Peyer's patch (tissue), 4 donors: ENCODE measurements at regions not wholly inside any gene's neighbourhood (a gene's known extent, or its start where the extent isn't known, plus 50 kb on each side); places are given as distances from the start of the nearest gene placed in this dataset.

ENCODE experiments used
- DNase-seq, 3 donors: peaks; one replicate each; pipeline ENCODE4 v3.0.0-alpha.2; 2017 to 2019
- H3K27ac ChIP-seq, 4 donors: fragments of 200-600 bp; sonication (generic); one replicate each; pipeline ENCODE4 v1.5.1; 2016 to 2019
- H3K27me3 ChIP-seq, 2 donors: fragments of 200-600 bp; sonication (generic); one replicate each; pipeline ENCODE4 v1.5.1; 2019
- H3K36me3 ChIP-seq, 3 donors: fragments of 200-600 bp; sonication (generic); one replicate each; pipeline ENCODE4 v1.5.1; 2016 to 2019
- H3K4me1 ChIP-seq, 4 donors: fragments of 200-600 bp; sonication (generic); one replicate each; pipeline ENCODE4 v1.5.1; 2016 to 2019
- H3K4me3 ChIP-seq, 4 donors: fragments of 200-600 bp; sonication (generic); 1 replicate in 3 of 4; 2 replicates in 1 of 4; pipeline ENCODE4 v1.5.1; 2016 to 2019; ENCODE audit warnings: mild to moderate bottlenecking in 1 of 4
- H3K9me3 ChIP-seq, 4 donors: fragments of 200-600 bp; sonication (generic); one replicate each; pipeline ENCODE4 v1.5.1; 2016 to 2019; ENCODE audit warnings: mild to moderate bottlenecking in 1 of 4
- CTCF ChIP-seq, 6 experiments: fragments of 450-650 bp in 4 of 6; fragments of 200-600 bp in 2 of 6; sonication (generic) in 1 of 6; IDR thresholded peaks; one replicate each; pipeline ENCODE4 v1.5.1; 2017 to 2019; ENCODE audit warnings: antibody characterized with exemption in 6 of 6, mild to moderate bottlenecking in 3 of 6, moderate library complexity in 1 of 6
- POLR2A ChIP-seq, 2 donors: fragments of 450-650 bp; IDR thresholded peaks; one replicate each; pipeline ENCODE4 v1.5.1; 2017; ENCODE audit warnings: antibody characterized with exemption in 2 of 2, mild to moderate bottlenecking in 2 of 2, moderate library complexity in 2 of 2

DNA sequence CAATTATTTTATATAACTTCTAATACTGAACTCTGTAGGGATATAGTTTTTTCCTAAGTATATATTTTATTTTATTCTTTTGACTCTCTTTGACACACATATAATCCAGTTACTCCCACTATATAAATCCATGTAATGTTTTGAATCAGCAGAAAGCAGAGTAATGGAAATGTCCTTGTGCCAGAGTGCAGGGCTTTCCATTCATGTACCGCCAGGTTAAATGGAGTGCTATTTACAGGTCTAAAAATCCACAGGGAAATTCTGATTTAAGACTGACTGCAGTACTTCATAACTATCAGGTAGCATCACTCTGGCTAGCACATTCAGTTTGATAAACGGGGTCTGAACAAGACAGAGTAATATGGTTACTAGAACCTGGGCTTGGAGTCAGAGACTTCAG, 626.8 kb downstream of the COL12A1 start:
- Histone ChIP-seq H3K9me3 (no peaks in the 10 kb centered on the region), H3K4me3 (no peak overlapping the region), H3K4me1 (no peaks in the 10 kb centered on the region), H3K27ac (no peak overlapping the region), H3K36me3 (no peaks in the 10 kb centered on the region), H3K27me3 (no peaks in the 10 kb centered on the region)
- DNase-seq, result no peak
- TF ChIP-seq POLR2A (IDR thresholded peaks at IDR 0.05), result no peak
- no peak for TF ChIP-seq CTCF (IDR thresholded peaks at IDR 0.05)

GRCh38 chr6:74578339-74578738, 627.5 kb downstream of the COL12A1 start:
- Histone ChIP-seq H3K9me3 (no peaks in the 10 kb centered on the region), H3K36me3 (no peaks in the 10 kb centered on the region), H3K27ac (no peak overlapping the region), H3K4me3 (no peak overlapping the region), H3K4me1 (no peaks in the 10 kb centered on the region), H3K27me3 (no peaks in the 10 kb centered on the region)
- DNase-seq, result no peak
- TF ChIP-seq CTCF (IDR thresholded peaks at IDR 0.05) (no peak), POLR2A (IDR thresholded peaks at IDR 0.05) (no peak)

GRCh38 chr6:74577619-74578018, 628.2 kb downstream of the COL12A1 start:
- Histone ChIP-seq H3K27me3 (no peaks in the 10 kb centered on the region), H3K4me3 (no peak overlapping the region), H3K4me1 (no peaks in the 10 kb centered on the region), H3K36me3 (no peaks in the 10 kb centered on the region), H3K27ac (no peak overlapping the region), H3K9me3 (no peaks in the 10 kb centered on the region)
- TF ChIP-seq CTCF (IDR thresholded peaks at IDR 0.05), result no peak
- no peak for TF ChIP-seq POLR2A (IDR thresholded peaks at IDR 0.05)
- DNase-seq, result no peak

DNA sequence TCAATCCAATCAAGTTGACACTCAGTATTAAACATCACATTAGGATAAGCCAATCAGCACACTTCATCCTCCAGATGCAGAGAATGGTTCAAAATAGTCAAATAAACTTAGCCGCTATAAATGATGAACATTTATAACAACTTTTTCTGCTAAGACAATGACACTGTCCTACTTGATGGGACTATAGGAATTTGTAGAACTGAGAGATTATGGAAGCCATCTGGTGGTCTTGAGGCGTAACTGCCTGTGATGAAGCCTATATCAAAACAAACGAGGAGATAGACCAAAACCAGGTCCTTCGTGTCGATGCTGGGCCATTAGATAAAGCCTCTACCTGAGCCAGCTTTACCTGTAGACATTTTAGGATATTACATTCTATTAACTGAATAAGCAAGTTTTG, 631.1 kb downstream of the COL12A1 start:
- Histone ChIP-seq H3K4me1 (no peaks in the 10 kb centered on the region), H3K27me3 (no peaks in the 10 kb centered on the region), H3K27ac (no peak overlapping the region), H3K9me3 (no peaks in the 10 kb centered on the region), H3K36me3 (no peaks in the 10 kb centered on the region), H3K4me3 (no peak overlapping the region)
- no peak for TF ChIP-seq POLR2A (IDR thresholded peaks at IDR 0.05)
- peak in 2 of 6 experiments; percentile 9 to 38 for TF ChIP-seq CTCF (IDR thresholded peaks at IDR 0.05)
- DNase-seq, result no peak

- no peaks in the 10 kb centered on the region for H3K36me3 ChIP-seq
- no peak for TF ChIP-seq POLR2A (IDR thresholded peaks at IDR 0.05)
- no peak for TF ChIP-seq CTCF (IDR thresholded peaks at IDR 0.05)
- no peak overlapping the region for H3K4me3 ChIP-seq
- no peaks in the 10 kb centered on the region for H3K4me1 ChIP-seq
- H3K9me3 ChIP-seq, result no peaks in the 10 kb centered on the region
- H3K27ac ChIP-seq, result no peak overlapping the region
- no peak for DNase-seq
- H3K27me3 ChIP-seq, result no peaks in the 10 kb centered on the region
Observed at GRCh38 chr6:74573613-74574012, 632.2 kb downstream of the COL12A1 start.

DNA sequence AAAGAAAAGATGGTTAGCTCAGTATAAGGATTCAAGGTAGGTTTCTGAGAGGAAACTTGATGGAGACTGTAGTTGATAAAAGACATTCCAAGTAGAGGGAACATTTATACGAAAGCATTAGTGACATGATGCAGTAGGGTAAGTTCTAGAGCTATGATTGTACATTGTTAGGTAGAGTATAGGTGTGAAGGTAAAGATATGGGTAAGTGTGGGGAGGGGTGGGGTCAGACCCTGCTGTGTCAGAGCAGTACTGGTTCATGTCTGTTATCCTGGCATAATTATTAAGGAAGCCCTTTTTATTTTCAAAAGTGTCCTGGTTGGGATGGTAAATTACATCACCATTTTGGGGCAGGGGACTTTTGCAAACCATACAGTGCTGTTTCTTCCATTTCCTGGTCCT, 635.8 kb downstream of the COL12A1 start:
- no peaks in the 10 kb centered on the region for H3K4me1 ChIP-seq
- TF ChIP-seq POLR2A (IDR thresholded peaks at IDR 0.05) (no peak), CTCF (IDR thresholded peaks at IDR 0.05) (no peak)
- no peaks in the 10 kb centered on the region for H3K36me3 ChIP-seq
- no peaks in the 10 kb centered on the region for H3K27me3 ChIP-seq
- no peak overlapping the region for H3K4me3 ChIP-seq
- DNase-seq, result no peak
- no peaks in the 10 kb centered on the region for H3K9me3 ChIP-seq
- no peak overlapping the region for H3K27ac ChIP-seq
